DND-41 (cell line): ENCODE measurements at regions not wholly inside any gene's neighbourhood (a gene's known extent, or its start where the extent isn't known, plus 50 kb on each side); places are given as distances from the start of the nearest gene placed in this dataset.

Experiments
- ATAC-seq: fragments of 200-7000 bp; cut with Tn5 transposase; 3 replicates; pipeline ENCODE4 v1.9.1; 2021; ENCODE audit warnings: low read depth; ENCODE audit not compliant: insufficient read depth
- DNase-seq: peaks from one replicate; pipeline ENCODE4 v3.0.0-alpha.2; 2020
- H2AFZ ChIP-seq: 2 replicates; pipeline ENCODE4 v1.6.0; 2012; ENCODE audit warnings: low read depth, low read length
- H3K27ac ChIP-seq: 2 replicates; pipeline ENCODE4 v1.5.1; 2012; ENCODE audit warnings: low read length, inconsistent platforms
- H3K27me3 ChIP-seq: fragments of 200-600 bp; sonication (generic); 2 replicates; pipeline ENCODE4 v1.6.0; 2012; ENCODE audit warnings: low read length, mild to moderate bottlenecking, inconsistent platforms; ENCODE audit not compliant: insufficient read depth, poor library complexity
- H3K36me3 ChIP-seq: 2 replicates; pipeline ENCODE4 v1.5.1; 2012; ENCODE audit warnings: low read length, inconsistent platforms; ENCODE audit not compliant: insufficient read depth
- H3K4me1 ChIP-seq: 2 replicates; pipeline ENCODE4 v1.5.1; 2012; ENCODE audit warnings: mild to moderate bottlenecking, low read length; ENCODE audit not compliant: insufficient read depth
- H3K4me2 ChIP-seq: 2 replicates; pipeline ENCODE4 v1.6.0; 2012; ENCODE audit warnings: mild to moderate bottlenecking, moderate library complexity, low read length, inconsistent platforms; ENCODE audit not compliant: insufficient read depth
- H3K4me3 ChIP-seq, 2 experiments: fragments of 200-600 bp in 1 of 2; shearing (Covaris generic) in 1 of 2; 2 replicates each; pipeline ENCODE4 v1.5.1; 2012 to 2016; ENCODE audit warnings: inconsistent platforms in 2 of 2, low read length in 2 of 2, mild to moderate bottlenecking in 2 of 2, low read depth in 1 of 2, moderate library complexity in 1 of 2
- H3K79me2 ChIP-seq: 2 replicates; pipeline ENCODE4 v1.6.0; 2012; ENCODE audit warnings: low read length, inconsistent platforms; ENCODE audit not compliant: insufficient read depth
- H3K9ac ChIP-seq: 2 replicates; pipeline ENCODE4 v1.6.0; 2012; ENCODE audit warnings: low read depth, mild to moderate bottlenecking, inconsistent platforms, low read length, moderate library complexity
- H3K9me3 ChIP-seq: 2 replicates; pipeline ENCODE4 v1.5.1; 2012; ENCODE audit warnings: low read length, moderate library complexity, mild to moderate bottlenecking, inconsistent platforms; ENCODE audit not compliant: insufficient read depth, severe bottlenecking
- H4K20me1 ChIP-seq: 2 replicates; pipeline ENCODE4 v1.6.0; 2012; ENCODE audit warnings: low read length; ENCODE audit not compliant: insufficient read depth
- EZH2 ChIP-seq: IDR thresholded peaks from 3 replicates; pipeline ENCODE4 v1.6.1; 2012; ENCODE audit warnings: borderline replicate concordance, low read depth, mild to moderate bottlenecking, moderate library complexity, low read length, inconsistent platforms; ENCODE audit not compliant: severe bottlenecking
- TF ChIP-seq, protein P1 (sequence below): IDR thresholded peaks from 2 replicates; pipeline ENCODE4 v1.5.1; 2012; ENCODE audit warnings: borderline replicate concordance, low read length, moderate library complexity, mild to moderate bottlenecking; ENCODE audit not compliant: poor library complexity, severe bottlenecking; ENCODE audit errors: extremely low read depth

DNA sequence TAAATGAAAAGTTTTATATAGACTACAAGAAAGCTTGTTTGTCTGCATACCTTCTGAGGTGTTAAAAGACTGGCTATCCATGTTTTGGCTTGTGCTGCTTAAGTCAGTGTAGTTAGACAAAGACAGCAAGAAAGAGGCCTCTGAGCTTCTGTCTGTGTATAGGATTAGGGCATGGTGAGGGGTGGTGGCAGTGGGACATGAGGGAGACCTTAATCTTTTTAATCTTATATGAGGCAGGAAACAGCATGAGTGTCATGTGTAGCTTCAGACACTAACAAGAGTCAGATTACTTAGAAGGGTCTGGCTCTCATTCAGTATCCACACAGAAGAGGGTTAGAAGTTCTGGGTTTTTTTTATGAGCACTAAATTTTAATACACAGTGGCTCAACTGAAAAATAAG is 213.3 kb downstream of the GABRG1 start:
- H3K79me2 ChIP-seq, result no peaks in the 10 kb centered on the region
- H3K36me3 ChIP-seq, result no peaks in the 10 kb centered on the region
- H3K4me2 ChIP-seq, result no peak overlapping the region
- H4K20me1 ChIP-seq, result no peaks in the 10 kb centered on the region
- H3K9ac ChIP-seq, result no peak overlapping the region
- DNase-seq (no peak), ATAC-seq (no peak)
- no peaks in the 10 kb centered on the region for H3K9me3 ChIP-seq
- H3K4me3 ChIP-seq, result no peak overlapping the region
- H2AFZ ChIP-seq, result no peak overlapping the region
- no peaks in the 10 kb centered on the region for H3K4me1 ChIP-seq
- H3K27ac ChIP-seq, result no peak overlapping the region
- no peaks in the 10 kb centered on the region for H3K27me3 ChIP-seq
- TF ChIP-seq EZH2, result no peak
- TF ChIP-seq, protein P1, sequence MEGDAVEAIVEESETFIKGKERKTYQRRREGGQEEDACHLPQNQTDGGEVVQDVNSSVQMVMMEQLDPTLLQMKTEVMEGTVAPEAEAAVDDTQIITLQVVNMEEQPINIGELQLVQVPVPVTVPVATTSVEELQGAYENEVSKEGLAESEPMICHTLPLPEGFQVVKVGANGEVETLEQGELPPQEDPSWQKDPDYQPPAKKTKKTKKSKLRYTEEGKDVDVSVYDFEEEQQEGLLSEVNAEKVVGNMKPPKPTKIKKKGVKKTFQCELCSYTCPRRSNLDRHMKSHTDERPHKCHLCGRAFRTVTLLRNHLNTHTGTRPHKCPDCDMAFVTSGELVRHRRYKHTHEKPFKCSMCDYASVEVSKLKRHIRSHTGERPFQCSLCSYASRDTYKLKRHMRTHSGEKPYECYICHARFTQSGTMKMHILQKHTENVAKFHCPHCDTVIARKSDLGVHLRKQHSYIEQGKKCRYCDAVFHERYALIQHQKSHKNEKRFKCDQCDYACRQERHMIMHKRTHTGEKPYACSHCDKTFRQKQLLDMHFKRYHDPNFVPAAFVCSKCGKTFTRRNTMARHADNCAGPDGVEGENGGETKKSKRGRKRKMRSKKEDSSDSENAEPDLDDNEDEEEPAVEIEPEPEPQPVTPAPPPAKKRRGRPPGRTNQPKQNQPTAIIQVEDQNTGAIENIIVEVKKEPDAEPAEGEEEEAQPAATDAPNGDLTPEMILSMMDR, result no peak

DNA sequence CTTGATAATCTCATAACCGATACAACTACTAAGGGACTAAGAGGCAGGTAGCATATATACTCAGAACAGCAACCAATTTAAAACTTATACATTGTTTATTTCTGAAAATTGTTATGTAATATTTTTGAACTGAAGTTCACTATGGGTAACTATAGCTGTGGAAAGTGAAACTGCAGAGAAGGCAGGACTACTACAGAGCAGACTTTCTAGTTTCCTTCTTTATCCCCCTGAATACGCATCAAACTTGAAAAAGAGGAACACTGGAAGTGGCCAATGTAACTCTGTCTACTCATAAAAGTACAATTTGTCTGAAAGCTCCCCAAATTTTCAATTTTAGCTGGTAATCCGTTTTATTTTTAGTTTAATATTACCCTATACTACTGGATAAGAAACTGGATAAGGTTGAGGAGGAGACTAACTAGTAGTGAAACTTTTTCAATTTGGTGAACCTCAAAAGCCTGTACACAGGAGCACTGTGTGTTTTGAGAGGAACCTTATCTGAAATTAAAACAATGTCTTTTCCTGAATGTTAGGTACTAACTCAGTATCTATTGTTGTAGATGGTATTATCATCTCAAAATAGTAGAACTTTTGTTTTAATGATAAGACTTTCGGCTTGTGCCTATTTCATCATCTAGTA is 225.8 kb downstream of the GABRG1 start:
- H3K27ac ChIP-seq, result no peak overlapping the region
- ATAC-seq (no peak), DNase-seq (no peak)
- no peaks in the 10 kb centered on the region for H3K36me3 ChIP-seq
- H3K4me3 ChIP-seq, result no peak overlapping the region
- H3K9me3 ChIP-seq, result no peaks in the 10 kb centered on the region
- H2AFZ ChIP-seq, result no peak overlapping the region
- no peaks in the 10 kb centered on the region for H3K4me1 ChIP-seq
- no peak for TF ChIP-seq EZH2
- TF ChIP-seq, protein P1, result no peak
- no peak overlapping the region for H3K4me2 ChIP-seq
- no peaks in the 10 kb centered on the region for H3K79me2 ChIP-seq
- no peaks in the 10 kb centered on the region for H3K27me3 ChIP-seq
- H3K9ac ChIP-seq, result no peak overlapping the region
- H4K20me1 ChIP-seq, result no peaks in the 10 kb centered on the region

DNA sequence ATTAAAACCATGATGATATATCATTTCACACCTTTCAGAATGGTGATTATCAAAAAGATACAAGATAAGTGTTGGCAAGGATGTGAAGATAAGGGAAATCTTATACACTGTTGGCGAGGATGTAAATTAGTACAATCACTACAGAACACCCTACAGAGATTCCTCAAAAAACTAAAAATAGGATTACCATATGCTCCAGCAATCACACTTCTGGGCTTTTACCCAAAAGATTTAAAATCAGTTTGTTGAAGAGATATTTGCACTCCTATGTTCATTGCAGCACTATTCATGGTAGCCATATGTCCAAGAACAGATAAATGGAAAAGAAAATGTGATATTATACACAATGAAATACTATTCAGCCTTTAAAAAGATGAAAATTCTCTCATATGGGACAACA is 240.4 kb downstream of the GABRG1 start:
- Histone ChIP-seq H4K20me1 (no peaks in the 10 kb centered on the region), H2AFZ (no peak overlapping the region), H3K27me3 (no peaks in the 10 kb centered on the region), H3K4me3 (no peak overlapping the region), H3K36me3 (no peaks in the 10 kb centered on the region), H3K9ac (no peak overlapping the region), H3K4me1 (no peaks in the 10 kb centered on the region), H3K9me3 (no peaks in the 10 kb centered on the region), H3K79me2 (no peaks in the 10 kb centered on the region), H3K4me2 (no peak overlapping the region), H3K27ac (no peak overlapping the region)
- DNase-seq (no peak), ATAC-seq (no peak)
- TF ChIP-seq, protein P1, result no peak
- TF ChIP-seq EZH2, result no peak
